NCI-H460 (cell line): ENCODE measurements at regions not wholly inside any gene's neighbourhood (a gene's known extent, or its start where the extent isn't known, plus 50 kb on each side); places are given as distances from the start of the nearest gene placed in this dataset.
"Not testable (repeated sequence)": the region's sequence is repeated elsewhere in the genome, so short reads cannot be mapped to it uniquely, and the experiment has no call there.

ENCODE experiments used
- DNase-seq: peaks from one replicate; pipeline ENCODE4 v3.0.0-alpha.2; 2016; ENCODE audit warnings: low read depth; ENCODE audit errors: extremely low read depth

DNA sequence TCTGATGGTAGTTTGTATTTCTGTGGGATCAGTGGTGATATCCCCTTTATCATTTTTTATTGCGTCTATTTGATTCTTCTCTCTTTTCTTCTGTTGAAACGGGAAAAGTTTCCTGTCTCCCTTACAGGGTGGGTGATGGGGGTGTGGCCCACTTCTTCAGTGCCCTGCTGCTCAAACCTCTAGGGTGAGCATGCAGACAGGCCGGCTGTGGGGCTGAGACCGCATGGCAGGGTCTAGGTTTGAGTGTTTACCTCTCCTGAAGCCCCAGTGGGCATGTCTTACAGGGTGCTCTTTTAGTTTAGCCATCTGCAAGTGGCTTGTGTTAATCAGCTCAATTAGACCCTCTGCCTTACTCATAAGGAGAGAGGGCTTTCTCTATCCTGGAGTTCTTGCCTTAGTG, 450.0 kb upstream of the EPHA3 start:
- DNase-seq = no peak

DNA sequence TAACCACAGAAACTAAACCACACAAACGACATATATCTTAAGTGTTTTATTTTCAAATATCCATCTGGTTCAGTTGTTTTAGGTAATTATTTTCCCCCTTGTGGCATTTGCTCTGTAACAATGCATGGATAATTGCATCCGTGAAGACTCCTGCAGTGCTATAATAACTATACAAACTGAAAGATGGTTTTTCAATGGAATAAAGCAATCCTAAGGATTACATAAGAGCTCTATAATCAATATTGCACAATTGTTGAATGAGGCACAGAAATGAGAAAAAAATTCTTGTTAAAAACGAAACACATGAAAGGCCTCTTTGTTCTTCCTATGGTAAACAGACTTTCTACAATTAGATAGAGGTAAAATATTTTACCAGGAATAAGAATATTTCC, 446.0 kb upstream of the EPHA3 start:
- no peak for DNase-seq

DNA sequence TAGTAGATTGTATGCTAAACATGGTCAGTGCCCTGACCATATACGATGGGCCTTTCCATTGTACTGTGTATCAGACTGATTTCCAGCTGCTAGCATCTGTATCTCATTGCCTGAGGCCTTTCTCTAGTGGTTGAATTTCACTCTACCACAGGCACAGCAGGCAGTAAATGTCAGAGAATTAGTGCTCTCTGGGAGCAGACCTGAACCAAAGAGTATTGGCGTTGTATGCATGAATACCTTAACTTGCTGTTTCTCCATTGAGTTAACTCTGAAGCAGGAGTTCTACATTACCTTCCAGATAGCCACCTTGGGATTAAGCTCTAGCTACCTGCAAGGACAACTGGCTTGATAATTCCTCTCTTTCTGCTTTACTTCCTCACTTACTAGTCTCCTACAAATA, 439.2 kb upstream of the EPHA3 start:
- DNase-seq = no peak

DNA sequence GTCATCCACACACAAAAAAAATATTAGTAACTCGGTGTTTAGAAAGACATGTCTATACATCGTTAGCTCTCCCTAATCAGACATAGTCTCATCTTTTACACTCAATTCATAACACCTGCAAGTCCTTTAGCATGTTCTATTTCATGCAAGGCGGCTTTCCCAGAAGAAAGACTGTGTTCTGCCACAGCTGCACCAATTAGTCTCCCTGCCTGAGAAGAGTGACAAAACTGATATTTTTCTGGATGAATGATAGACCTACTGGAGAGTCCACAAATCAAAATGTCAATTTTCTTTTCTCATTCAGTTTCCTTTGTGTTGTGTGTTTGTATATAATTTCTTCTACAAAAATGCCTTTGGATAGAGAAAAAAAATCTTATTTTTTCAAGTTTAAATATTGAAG, 435.8 kb upstream of the EPHA3 start:
- DNase-seq = no peak

DNA sequence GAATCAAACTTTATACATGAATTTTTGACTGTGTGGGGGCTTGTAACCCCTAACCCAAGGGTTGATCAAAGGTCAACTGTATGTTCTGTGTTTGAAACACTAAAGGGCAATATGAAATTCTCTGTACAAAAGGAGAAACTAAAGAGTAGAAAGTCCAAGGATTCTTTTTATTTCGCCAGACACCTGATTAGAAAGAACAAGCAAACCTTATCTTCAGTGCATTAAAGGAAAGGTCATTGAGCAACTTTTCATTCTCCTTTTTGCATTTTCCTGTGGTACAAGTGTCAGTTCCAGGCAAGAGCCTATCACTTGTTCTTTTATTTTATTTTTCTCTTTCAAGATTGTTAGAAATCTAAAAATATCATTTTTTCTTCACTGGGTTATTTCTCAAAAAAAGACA, 430.1 kb upstream of the EPHA3 start:
- no peak for DNase-seq

DNA sequence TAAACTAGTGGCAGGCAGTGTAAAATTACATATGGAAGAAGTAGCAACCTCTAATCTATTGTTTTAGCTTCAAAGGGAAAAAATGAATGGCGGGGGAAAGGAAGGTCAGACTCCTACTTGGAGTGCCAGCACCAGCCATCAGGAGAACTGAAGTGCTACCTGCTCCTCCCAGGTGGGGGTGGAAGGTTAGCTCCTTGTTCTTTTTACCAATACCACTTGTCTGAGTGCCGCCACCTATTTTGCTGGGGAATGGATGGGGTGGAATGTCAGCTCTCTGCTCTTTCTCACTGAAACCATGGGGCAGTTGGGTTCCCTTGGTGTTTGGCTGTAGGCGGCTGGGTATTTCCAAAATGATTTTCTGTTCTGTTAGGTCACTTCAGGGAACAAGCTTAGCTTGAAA, 428.7 kb upstream of the EPHA3 start:
- no peak for DNase-seq

DNA sequence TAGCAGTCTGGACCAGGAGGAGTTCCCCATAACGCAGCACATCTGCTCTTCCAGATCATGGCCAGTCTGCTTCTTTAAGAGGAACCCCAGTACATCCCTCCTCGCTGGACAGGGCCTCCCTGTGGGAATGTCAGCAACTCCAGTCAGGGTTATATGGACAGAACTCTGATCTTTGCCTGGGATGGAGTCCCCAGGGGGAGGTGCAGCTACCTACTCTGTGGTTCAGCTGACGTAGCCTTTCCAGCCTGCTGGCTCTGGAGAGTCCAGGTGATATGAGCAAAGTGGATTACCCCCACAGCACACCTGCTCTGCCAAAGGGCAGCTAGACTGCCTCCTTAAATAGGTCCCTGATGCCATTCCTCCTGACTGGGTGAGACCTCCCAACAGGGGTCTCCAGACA, 417.1 kb upstream of the EPHA3 start:
- DNase-seq = no peak

DNA sequence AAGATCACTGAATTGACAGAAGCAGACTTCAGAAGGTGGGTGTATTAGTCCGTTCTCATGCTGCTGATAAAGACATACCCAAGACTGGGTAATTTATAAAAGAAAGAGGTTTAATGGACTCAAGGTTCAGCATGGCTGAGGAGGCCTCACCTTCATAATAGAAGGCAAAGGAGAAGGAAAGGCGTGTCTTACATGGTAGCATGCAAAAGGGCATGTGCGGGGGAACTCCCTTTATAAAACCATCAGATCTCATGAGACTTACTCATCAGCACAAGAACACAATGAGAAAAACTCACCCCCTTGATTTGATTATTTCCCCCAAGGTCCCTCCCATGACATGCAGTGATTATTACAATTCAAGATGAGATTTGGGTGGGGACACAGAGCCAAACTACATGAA, 416.3 kb upstream of the EPHA3 start:
- DNase-seq = no peak

DNA sequence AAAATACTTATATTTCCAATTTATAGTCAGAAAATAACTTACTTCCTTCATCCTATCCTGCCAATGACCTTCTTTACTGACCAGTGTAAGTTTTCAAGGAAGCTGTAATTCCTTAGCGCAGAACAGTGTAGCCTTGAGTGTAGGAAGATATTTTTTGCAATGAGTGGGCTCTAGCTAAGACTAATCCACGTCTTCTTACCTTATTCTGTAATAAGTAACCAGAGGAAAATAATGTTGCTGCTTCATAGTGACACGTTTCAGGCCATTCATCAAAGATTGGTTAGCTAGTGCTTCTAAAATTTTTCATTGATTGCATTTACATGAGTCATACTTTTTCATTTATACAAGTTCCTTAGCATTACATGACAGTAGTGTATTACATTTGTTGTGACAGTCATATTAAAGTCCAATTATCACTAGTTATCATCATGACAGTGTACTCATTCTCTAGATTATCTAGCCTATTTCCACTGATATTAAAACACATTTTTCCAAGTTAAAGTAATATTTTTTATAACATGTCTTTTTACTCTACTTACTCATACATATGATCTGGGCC, 403.8 kb upstream of the EPHA3 start:
- DNase-seq = no peak

DNA sequence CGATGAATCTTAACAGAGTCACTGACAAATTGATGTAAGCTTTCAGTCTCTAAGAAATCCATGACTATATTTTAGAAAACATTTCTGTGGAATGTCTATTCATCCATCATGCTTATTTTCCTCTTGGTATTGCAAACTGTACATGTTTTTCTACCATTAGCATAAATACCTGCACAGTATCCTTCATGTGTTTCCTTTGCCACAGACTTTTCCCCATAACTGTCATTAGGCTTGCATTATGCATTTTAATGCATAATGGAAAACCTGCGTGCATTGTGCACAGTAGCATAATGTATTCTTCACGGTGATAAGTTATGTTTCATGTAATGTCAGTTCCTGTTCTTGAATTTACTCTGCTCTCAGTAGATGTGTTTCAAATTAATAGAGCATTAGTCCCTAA, 403.1 kb upstream of the EPHA3 start:
- no peak for DNase-seq

DNA sequence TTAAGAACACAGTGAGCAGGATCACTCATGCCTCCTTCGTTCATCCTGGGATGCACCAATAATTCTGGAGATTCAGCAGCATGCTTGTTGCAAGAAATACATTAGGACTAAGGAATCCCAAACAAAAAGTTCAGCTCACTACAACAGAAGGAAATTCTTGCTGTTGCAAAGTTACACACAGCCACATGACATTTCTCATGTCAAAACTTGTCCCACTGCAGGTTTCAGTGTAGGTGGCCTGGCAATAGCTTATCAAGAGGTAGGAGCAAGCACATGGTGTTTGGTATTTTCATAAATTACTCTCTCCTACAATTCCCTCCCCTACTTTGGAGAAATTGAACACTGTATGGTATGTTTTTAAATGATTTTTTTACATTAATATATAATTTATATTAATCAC, 399.6 kb upstream of the EPHA3 start:
- DNase-seq = no peak

DNA sequence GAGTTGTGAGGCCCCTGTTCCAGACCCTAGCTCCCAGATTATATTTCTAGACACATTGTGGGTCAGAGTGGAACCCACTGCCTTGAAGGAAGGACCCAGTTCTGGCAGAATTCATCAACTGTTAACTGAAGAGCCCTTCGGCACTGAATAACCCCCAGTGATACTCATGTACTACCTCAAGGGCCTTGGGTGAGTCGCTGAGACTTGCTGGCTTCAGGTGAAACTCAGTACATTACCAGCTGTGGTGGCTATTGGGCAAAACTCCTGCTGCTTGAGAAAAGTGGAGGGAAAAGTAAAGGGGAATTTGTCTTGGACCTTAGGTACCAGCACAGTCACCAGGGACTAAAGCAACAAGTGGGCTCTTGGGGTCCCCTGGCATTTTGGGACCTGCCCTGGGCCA, 394.9 kb upstream of the EPHA3 start:
- no peak for DNase-seq

DNA sequence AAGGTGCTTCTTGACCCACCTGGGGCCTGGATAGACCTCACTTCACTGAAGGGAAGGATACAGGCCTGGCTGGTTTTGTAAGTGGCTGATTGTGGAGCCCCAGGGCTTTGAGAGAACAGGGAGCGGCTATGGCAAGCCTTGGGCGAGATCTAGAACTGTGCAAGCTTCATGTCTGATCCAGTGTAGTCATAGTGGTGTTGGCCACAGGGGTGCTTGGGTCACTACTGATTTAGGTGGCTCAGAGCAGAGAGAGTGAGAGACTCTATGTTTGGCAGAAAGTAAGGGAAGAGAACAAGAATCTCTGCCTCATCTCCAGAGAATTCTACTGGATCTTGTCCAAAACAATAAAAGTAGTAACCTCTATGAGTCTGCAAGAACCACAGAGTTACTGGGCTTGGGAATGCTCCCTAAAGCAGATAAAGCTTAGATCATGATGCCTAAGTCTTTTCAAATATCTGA, 394.2 kb upstream of the EPHA3 start:
- DNase-seq = no peak

DNA sequence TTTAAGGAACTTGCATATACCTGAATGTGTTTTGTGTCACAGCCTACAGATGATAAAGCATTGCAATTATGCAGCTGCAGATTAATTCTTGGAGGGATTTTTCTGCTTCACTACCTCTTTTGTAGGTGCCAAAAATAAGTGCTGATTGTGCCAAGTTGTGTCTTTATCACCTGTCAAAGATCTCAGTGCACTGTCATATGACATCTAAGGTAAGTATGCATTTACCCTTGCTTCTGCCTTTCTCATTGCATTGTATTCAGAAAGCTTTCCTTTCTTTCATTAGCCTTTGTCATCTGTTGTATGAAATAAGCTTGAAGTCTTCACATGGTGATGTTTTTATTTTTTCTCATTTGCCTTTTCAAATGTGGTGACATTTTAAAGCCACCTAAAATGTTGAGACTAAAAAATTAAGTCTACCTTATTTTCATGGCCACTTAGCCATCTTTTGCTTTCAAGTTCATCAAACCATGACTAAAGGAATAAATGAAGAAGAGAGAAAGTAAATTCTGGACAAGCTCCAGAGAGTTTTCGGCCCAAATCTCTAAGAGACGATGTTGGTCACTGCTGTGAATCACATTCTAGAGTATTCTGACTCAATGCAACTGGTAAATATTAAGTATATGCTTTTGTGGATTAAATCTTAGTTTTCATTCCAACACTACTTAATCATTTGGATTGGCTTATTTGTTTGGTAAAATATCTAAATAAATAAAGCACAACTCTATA, 381.8 kb upstream of the EPHA3 start:
- DNase-seq = no peak

DNA sequence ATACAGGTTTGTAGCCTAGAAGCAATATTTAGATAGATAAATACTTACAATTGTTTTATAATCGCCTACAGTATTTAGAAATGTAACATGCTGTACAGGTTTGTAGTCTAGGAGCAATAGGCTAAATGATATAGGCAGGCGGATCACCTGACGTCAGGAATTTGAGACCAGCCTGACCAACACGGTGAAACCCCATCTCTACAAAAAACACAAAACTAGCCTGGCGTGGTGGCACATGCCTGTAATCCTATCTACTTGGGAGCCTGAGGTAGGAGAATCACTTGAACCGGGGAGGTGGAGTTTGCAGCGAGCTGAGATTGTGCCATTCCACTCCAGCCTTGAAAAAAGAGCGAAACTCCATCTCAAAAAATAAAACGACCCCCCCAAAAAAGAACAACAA, 375.2 kb upstream of the EPHA3 start:
- no peak for DNase-seq

DNA sequence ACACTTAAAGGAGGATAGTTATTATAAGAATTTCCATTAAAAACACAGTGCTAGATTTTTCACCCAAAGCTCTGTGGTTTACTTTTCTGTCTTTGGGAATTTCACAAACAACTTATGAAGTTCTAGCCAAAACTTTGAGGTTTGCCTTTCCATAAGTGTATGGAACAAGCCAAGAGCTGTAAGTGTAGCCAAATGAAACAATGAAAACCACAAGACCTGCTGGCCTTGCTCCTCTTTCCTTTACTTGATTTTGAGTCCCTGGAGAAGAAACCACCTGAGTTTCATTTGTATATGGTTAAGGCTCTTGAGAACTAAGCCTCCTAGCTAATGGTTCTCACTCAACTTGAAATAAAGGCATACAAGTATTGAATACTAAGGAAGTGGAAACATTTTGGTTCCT, 365.3 kb upstream of the EPHA3 start:
- DNase-seq = no peak

DNA sequence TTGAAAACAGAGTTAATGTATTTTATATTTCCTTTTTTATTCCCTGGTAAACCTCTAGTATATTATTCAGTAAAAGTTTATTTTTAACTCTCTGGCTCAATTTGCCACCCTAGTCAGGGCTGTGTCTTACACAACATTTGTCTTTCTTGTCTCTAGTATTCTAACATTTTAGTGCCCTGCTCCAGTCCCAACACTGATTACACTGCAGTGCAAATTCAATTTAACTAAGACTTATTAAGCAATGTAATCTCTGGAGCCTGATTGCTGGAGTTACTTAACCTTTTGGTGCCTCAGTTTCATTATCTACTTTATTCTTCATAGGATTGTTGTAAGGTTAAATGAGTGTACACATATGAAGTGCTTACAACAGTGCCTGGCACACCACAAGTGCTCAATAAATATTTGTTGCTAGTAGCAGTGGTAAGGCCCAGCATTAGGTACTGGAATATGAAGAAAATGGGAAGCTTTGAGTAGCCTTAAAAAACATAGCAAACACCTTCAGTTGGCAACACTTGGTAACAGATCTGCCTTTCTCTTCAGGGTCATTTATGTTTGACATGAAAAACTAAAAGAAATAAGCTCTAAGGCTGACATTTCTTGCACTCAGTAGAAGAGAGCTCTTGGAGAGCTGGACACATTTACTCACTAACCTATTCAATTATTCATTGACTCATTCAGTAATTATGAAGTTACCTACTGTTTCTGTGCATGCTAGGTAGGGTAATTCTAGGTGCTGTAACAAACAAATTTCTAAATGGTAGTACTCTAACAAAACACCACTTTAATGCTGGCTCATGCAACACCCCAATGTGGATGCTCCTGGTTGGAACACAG, 364.5 kb upstream of the EPHA3 start:
- DNase-seq = no peak

DNA sequence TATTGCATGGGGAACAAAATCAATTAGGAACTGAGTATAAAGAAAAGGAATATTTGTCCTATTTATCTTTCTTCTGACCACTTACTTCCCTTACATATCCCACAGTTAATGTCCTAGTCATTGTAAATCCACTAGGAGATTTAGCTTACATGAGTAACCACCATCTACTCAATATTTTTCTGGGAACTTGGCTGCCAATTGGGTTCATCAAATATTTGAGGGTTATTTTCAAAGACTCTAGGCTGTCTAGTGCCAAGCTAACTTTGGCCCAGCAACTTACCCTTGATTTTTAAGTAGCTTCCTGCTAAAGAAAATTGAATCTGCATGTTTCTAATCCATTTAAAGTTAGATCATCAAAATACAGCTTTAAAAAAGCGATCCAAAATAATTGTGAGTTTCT, 362.5 kb upstream of the EPHA3 start:
- no peak for DNase-seq

DNA sequence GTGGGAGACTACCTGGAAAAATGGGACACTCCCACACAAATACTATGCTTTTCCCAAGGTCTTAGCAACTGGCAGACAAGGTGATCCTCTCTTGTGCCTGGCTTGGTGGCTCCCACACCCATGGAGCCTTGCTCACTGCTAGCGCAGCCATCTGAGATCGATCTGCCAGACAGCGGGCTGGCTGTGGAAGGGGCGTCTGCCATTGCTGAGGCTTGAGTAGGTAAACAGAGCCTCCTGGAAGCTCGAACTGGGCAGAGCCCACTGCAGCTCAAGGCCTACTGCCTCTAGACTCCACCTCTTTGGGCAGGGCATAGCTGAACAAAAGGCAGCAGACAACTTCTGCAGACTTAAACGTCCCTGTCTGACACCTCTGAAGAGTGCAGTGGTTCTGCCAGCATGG, 360.3 kb upstream of the EPHA3 start:
- DNase-seq = not testable (repeated sequence)

DNA sequence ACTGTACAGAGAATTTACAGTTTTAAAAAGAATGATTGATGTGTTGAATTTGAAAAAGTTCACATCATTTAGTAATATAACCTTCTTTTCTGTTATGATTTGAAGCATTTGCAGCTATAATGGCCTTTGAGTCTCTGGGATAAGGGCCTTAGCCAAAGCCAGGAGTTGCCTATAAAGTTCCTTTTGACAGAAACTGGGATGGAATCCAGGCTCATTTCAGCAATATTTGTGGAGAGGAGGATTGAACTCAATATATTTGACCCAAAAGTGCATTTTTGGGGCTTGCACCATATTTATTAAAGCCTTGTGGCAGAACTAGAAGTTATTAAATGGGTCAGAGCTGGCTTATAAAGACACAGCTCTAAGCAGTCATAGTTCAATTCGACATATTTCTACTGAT, 348.7 kb upstream of the EPHA3 start:
- no peak for DNase-seq

DNA sequence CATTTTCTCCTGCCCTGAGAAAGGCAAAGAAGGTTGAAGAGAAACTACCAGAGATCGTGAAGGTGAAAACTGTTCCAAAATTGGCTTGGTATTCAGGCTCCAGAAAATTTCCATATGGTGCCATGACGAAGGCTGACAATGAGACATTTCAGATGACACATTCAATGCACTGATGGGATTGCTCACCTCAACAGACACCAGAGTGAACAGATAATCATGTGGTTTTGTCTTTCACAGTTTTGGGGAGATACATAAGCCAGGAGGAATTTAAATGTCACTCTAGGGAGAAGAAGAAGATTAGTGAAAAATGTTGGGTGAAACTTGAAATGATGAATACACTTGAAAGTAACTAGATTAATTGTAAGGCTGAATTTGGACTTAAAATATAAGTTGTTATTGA, 339.7 kb upstream of the EPHA3 start:
- DNase-seq = no peak

DNA sequence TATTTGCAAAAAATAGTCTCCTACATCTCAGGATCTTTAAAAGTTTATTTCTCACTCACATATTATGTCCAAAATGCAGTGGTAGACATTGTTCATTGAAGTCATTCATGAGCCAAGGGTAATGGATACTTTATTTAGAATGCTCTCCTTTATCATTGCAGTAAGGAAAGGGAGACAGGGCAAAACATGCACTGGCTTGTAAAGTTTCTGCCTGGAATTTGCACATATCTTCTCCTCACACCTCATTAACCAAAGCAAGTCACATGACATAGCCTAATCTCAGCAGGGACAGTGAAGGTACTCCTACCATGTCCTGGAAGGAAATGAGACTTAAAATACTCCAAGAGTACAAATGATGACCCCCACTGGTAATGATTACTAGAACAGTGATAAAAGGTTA, 333.7 kb upstream of the EPHA3 start:
- no peak for DNase-seq
